Tibial artery (tissue), 4 donors: ENCODE measurements at regions not wholly inside any gene's neighbourhood (a gene's known extent, or its start where the extent isn't known, plus 50 kb on each side); places are given as distances from the start of the nearest gene placed in this dataset.

Experiments used
- DNase-seq, 2 donors: peaks; one replicate each; pipeline ENCODE4 v3.0.0-alpha.2; 2019
- H3K27ac ChIP-seq, 2 donors: fragments of 200-600 bp; sonication (generic) in 1 of 2; 1 replicate in 1 of 2; 2 replicates in 1 of 2; pipeline ENCODE4 v1.5.1; 2018 to 2019; ENCODE audit warnings: mild to moderate bottlenecking in 1 of 2
- H3K27me3 ChIP-seq, 2 donors: fragments of 200-600 bp; sonication (generic) in 1 of 2; one replicate each; pipeline versions ENCODE4 v1.5.1 to v1.6.0; 2016 to 2019
- H3K36me3 ChIP-seq, 3 donors: fragments of 200-600 bp; sonication (generic) in 2 of 3; one replicate each; pipeline ENCODE4 v1.5.1; 2016 to 2019; ENCODE audit warnings: mild to moderate bottlenecking in 2 of 3
- H3K4me1 ChIP-seq, 4 donors: fragments of 200-600 bp; sonication (generic) in 2 of 4; 1 replicate in 3 of 4; 2 replicates in 1 of 4; pipeline ENCODE4 v1.5.1; 2016 to 2019
- H3K4me3 ChIP-seq, 2 donors: fragments of 200-600 bp; sonication (generic) in 1 of 2; 1 replicate in 1 of 2; 2 replicates in 1 of 2; pipeline ENCODE4 v1.5.1; 2018 to 2019; ENCODE audit warnings: mild to moderate bottlenecking in 2 of 2
- H3K9me3 ChIP-seq, 3 donors: fragments of 200-600 bp; sonication (generic) in 1 of 3; one replicate each; pipeline ENCODE4 v1.5.1; 2016 to 2019
- intact Hi-C: fragments of 100-400 bp; cut with DNase I; formaldehyde crosslinking; loops from one replicate; pipeline ENCODE4 v1.15.0; 2023; ENCODE audit warnings: low total_unique reads
- TF ChIP-seq, protein P1 (sequence below), 2 experiments: fragments of 200-600 bp in 1 of 2; fragments of 450-650 bp in 1 of 2; IDR thresholded peaks; one replicate each; pipeline ENCODE4 v1.5.1; 2017 to 2019; ENCODE audit warnings: antibody characterized with exemption in 2 of 2, mild to moderate bottlenecking in 1 of 2, moderate library complexity in 1 of 2

DNA sequence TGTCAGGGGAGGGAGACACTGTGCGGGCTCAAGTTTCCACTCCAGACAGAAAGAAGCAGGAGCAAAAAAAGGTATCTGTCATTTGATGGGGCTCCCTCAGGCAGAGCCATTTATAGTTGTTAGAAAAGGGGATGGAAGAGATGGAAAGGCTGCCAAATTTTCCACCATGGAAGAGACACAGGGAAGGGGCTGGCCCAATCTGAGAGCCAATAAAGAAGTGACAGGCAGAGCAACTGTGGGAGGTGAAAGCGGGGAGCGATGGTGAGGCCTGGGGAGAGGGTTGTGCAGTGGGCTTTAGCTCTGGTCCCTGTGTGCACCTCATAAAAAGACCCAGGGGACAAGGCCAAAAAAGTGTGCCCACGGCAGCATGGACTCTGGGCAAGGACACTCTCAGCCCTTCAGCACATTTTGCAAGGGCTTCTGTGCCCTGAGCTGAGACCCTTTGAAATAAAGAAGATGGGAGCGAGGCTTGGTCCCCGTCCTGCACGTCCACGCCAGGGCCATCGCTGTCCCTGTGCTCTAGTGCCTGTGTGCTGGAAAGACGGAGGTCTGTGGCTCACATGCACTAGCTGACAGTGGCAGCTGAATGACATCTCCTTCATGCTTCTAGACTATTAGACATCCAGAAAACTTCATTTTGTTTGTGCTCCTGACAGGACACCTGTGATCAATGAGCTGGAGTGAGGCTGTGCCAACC lies 456.7 kb upstream of the HS6ST1 start:
- no peaks in the 10 kb centered on the region for H3K27me3 ChIP-seq
- H3K4me1 ChIP-seq, result no peaks in the 10 kb centered on the region
- H3K4me3 ChIP-seq, result no peak overlapping the region
- intact Hi-C loops, result no loop called here
- H3K36me3 ChIP-seq, result no peaks in the 10 kb centered on the region
- no peak overlapping the region for H3K27ac ChIP-seq
- TF ChIP-seq, protein P1, sequence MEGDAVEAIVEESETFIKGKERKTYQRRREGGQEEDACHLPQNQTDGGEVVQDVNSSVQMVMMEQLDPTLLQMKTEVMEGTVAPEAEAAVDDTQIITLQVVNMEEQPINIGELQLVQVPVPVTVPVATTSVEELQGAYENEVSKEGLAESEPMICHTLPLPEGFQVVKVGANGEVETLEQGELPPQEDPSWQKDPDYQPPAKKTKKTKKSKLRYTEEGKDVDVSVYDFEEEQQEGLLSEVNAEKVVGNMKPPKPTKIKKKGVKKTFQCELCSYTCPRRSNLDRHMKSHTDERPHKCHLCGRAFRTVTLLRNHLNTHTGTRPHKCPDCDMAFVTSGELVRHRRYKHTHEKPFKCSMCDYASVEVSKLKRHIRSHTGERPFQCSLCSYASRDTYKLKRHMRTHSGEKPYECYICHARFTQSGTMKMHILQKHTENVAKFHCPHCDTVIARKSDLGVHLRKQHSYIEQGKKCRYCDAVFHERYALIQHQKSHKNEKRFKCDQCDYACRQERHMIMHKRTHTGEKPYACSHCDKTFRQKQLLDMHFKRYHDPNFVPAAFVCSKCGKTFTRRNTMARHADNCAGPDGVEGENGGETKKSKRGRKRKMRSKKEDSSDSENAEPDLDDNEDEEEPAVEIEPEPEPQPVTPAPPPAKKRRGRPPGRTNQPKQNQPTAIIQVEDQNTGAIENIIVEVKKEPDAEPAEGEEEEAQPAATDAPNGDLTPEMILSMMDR (IDR thresholded peaks at IDR 0.05), result no peak
- H3K9me3 ChIP-seq, result no peaks in the 10 kb centered on the region
- peak in 1 of 2 donors; percentile 3 for DNase-seq

DNA sequence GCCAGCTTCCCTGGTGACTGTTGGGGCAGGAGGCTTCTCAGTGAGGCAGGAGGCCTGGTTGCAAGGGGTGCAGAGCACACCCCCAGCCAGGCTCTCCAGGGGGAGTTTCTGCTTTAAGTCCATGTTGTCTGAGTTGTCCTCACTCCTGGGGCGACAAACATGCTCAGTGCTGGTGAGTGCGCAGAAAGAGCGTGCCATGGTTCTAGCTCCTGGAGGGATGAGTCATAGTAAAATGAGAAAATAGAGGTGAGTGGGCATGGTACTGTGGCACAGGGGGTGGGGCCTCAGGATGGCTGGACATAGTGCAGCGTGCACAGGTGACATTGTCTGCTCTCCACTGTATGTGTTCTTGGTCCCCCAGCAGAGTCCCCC lies 457.2 kb upstream of the HS6ST1 start:
- peak in 1 of 2 donors; percentile 5 for DNase-seq

DNA sequence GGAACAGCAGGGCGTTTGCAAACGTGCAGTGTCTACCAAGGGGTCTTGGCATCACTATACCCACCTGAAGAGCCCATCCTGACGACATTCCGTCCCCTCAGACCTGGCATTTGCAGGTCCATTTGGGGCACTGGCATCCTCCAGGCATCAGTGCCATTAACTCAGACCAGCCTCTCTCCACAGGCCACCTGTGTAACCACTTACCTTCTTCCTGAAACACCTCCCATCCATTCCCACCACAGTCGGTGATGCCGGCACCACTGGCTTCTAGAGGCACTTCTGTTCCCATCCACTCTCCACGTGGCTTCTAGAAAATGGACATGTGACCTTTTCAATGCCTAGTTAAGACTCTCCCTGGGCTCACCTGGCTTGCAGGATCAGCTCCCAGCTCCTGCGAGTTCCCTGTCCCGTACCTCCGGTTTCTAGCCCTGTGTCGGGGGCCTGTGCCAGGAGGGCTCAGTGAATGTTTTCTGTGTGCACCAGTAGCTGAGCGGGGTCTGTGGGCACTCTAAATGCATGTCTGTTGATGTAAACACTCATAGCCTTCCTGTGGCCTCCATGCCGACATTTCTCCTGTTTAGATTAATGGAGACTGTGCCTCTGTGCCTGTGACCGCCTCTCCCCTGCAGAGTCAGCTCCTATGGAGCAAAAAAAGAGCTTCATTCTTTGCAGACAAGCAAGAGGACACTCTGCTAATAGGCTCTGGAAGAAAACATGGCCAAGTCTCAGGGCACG lies 458.0 kb upstream of the HS6ST1 start:
- no peaks in the 10 kb centered on the region for H3K4me1 ChIP-seq
- H3K27me3 ChIP-seq, result no peaks in the 10 kb centered on the region
- no peak overlapping the region for H3K27ac ChIP-seq
- H3K36me3 ChIP-seq, result no peaks in the 10 kb centered on the region
- H3K9me3 ChIP-seq, result no peaks in the 10 kb centered on the region
- peak in 1 of 2 donors; percentile 16 for DNase-seq
- H3K4me3 ChIP-seq, result no peak overlapping the region
- TF ChIP-seq, protein P1 (IDR thresholded peaks at IDR 0.05), result no peak
- intact Hi-C loops, result no loop called here

More for the DNA sequence above, 457.2 kb upstream of the HS6ST1 start:
- H3K27ac ChIP-seq, result no peak overlapping the region
- TF ChIP-seq, protein P1 (IDR thresholded peaks at IDR 0.05), result no peak
- no peaks in the 10 kb centered on the region for H3K4me1 ChIP-seq
- no peaks in the 10 kb centered on the region for H3K27me3 ChIP-seq
- intact Hi-C loops, result no loop called here
- no peaks in the 10 kb centered on the region for H3K9me3 ChIP-seq
- no peaks in the 10 kb centered on the region for H3K36me3 ChIP-seq
- H3K4me3 ChIP-seq, result no peak overlapping the region

DNA sequence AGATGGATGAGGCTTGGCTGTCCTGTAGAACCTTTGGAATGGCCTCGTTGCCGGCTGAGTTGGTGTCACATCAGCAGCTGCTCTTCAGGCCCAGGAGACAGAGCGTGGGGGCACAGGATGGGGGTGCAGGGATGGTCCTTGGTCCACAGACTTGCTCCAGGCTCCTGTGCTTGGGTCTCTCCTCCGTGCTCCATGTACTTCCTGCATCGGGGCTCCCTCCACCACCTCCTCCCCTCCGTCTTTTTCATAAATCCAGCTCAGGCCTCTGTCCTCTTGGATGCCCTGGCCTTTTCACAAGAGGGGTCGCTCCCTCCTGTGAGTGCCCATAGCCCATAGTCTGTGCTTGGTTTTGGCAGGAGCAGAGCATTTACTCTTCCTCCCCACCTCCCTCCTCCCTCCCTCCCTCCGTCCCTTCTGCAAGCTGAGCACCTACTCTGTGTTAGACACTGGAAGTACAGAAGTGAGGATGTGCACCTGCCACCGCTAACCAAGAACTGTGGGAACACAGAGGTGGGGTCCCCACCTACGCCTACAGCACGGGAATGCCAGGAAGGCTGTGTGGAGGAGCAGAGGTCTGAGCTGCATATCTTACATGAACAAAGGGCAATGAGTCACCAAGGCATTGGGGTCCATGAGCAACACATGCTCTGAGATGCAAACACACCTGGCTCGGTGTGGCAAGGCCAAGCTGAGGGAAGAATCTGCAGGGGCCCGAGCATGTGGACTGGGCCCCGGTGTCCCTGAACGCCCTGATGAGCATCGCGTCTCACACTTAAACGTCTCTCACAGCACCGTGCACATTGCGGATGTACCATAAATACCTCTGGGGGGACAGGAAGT lies 458.7 kb upstream of the HS6ST1 start:
- H3K4me1 ChIP-seq, result no peaks in the 10 kb centered on the region
- no peaks in the 10 kb centered on the region for H3K27me3 ChIP-seq
- H3K36me3 ChIP-seq, result no peaks in the 10 kb centered on the region
- H3K9me3 ChIP-seq, result no peaks in the 10 kb centered on the region
- intact Hi-C loops, result no loop called here
- DNase-seq, result peak in 1 of 2 donors; percentile 16
- no peak overlapping the region for H3K27ac ChIP-seq
- H3K4me3 ChIP-seq, result no peak overlapping the region
- TF ChIP-seq, protein P1 (IDR thresholded peaks at IDR 0.05), result no peak

DNA sequence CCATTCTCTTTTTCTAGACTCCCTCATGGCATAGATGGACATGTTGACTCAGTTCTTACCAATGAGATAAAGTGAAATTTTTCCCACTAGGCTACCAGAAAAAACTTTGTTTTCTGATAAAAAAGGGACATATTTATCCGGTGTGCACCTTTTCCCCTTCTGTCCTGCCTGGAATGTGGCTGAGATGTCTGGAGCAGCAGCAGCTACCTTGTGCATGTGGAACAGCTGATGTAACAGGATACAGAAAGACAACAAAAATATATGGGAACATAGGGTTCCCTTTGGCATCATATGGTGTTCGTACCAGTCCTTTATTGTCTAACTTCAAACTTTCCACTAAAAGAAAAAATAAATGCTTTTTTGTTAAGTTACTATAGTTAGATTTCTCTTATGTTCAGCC lies 460.2 kb upstream of the HS6ST1 start:
- intact Hi-C loops, result no loop called here
- no peaks in the 10 kb centered on the region for H3K36me3 ChIP-seq
- H3K4me1 ChIP-seq, result no peaks in the 10 kb centered on the region
- DNase-seq, result no peak
- H3K27me3 ChIP-seq, result peaks cover 0 to 2% of the 10 kb centered on the region in 2 donors
- TF ChIP-seq, protein P1 (IDR thresholded peaks at IDR 0.05), result no peak
- no peak overlapping the region for H3K27ac ChIP-seq
- no peaks in the 10 kb centered on the region for H3K9me3 ChIP-seq
- no peak overlapping the region for H3K4me3 ChIP-seq
